Fibroblast of skin of right biceps (primary cell): ENCODE measurements at regions not wholly inside any gene's neighbourhood (a gene's known extent, or its start where the extent isn't known, plus 50 kb on each side); places are given as distances from the start of the nearest gene placed in this dataset.
"Not testable (repeated sequence)": the region's sequence is repeated elsewhere in the genome, so short reads cannot be mapped to it uniquely, and the experiment has no call there.

Source experiments
- DNase-seq: peaks from one replicate; pipeline ENCODE4 v3.0.0-alpha.2; 2013

DNA sequence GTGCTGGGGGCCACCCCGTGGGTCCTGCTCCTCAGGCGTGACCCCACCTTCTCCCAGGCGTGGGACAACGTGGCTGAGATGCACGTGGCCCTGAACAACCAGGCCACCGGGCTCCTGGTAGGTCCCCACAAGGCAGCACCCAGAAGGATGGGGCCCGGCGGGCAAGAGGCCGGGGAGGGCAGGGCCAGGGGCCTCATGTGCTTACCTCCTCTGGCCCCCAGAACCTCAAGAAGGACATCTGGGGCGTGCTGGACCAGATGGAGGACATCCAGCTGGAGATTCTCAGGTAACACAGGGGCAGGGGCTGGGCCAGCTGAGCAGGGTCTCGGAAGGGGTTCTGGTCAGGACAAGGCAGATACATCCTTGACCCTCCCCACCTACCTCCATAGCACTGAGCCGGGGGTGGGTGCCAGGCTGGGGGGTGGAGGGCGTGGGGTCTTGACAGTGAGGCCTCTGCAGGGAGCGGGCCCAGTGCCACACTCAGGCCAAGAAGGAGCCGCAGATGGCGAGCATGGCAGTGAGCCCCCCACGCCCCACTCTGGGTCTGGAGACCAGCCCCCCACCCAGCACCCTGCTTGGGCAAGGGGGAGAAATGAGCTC is 186.3 kb downstream of the IGLL1 start:
- no peak for DNase-seq

DNA sequence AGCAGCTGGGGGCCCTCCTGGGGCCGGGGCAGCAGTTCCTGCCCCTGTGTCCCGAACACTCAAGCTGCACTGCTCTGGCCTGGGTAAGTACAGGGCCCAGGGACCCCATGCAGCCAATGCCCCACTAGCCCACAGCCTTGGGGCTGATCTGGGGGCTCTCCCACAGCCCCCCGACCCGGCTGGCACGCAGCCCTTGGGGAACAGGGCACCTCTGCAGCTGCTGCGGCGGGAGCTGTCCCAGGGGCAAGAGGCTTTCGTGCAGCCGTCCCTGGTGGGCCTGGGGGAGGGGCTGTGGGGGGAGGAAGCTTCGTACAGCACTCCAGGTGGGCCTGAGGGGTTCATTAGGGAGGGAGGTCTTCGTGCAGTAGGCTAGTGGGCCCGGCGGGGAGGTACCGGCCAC is 186.9 kb downstream of the IGLL1 start:
- not testable (repeated sequence) for DNase-seq

DNA sequence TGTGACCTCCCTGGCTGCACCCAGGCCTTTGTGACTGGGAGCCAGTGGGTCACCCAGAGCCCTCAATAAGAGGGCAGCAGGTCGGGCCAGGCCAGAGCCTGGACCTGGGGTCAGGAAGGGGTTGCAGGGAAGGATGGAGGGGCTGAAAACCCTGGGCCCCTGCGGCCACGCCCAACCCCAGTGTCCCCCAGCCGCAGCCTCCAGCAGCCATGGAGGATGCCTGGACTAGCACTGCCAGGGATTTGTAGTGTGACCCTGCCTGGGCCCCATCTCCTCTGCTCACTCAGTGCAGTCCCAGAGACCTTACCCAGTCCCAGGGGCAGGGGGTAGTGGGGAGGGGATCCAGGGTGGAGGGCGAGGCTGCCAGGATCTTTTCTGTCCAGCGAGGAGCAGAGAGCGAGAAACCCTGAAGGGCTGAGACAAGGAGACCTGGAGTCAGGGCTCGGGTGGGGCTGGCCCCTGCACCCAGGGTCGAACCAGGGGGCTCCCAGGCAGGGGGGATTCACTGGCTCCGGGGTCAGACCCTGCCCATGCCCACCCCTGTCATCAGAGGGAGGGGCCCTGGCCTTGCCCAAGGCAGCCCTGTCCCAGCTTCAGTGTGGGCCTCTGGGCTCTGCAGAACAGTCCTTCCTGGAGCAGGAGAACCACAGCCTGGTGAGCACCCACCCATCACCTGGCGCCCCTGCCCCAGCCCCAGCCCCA is 187.5 kb downstream of the IGLL1 start:
- DNase-seq = no peak

DNA sequence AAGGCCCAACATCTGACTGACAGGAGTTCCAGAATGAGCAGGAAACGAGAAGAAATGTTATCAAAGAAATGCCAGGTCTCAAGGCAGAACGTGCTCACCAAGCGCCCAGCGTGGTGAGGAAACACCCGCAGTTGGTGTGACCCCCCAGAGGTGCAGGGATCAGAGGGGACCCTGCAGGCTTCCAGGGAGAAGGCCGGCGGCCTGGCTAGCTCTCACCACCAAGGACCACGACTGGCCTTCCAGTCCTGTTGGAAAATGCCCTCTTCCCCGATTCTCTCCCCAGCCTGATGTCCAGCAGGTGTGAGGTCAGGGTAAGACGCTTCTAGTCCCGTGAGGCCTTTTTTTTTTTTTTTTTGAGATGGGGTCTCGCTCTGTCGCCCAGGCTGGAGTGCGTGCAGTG is 189.1 kb downstream of the IGLL1 start:
- DNase-seq = no peak

DNA sequence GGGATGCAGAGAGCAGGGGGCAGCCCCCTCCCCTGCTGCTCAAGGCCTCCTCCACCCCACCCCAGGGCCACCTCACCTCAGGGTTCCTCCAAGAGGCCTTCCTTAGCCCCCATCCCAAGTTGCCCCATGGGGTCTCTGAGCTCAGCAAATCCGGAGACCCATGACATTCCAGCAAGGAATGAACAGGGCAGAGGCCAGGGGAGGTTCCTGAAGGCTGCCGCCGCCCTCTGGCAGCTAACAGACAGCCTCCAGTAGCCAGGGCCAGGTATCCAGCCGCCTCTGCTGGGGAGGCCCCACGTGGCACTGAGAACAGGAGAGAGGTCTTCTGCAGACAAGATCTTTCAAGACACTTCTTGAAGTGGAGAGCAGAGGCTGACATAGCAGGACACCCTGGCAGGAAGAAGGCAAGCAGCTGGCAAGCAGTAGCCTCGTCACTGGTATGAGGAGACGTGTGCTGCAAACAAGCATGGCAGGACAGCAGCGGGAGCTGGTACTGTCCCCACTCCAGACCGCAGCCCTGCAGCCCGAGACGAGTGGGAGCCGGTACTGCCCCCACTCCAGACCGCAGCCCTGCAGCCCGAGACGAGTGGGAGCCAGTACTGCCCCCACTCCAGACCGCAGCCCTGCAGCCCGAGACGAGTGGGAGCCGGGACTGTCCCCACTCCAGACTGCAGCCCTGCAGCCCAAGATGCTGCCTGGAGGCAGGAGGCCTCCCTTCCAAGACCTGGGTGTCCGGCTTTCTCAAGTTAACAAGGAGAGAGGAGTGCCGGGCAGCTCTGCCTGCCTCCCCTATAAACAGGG is 190.6 kb downstream of the IGLL1 start:
- no peak for DNase-seq

DNA sequence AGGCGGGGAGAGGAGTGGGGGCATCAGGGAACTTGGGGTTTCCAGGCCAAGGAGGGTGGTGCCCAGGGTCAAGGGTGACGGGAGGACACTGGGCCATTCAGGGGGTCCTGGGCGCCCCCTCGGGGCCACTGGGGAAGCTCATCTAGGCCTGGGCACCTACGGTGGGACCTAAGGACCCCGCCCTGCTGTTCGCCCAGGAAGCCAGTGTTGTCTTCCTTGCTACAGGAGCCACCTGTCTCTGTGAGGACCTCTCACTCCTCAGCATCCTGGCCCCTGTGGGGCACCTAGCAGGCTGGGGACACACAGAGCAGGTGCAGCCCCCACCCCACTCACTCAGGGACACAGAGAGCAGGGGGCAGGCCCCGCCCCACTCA is 191.6 kb downstream of the IGLL1 start:
- no peak for DNase-seq

DNA sequence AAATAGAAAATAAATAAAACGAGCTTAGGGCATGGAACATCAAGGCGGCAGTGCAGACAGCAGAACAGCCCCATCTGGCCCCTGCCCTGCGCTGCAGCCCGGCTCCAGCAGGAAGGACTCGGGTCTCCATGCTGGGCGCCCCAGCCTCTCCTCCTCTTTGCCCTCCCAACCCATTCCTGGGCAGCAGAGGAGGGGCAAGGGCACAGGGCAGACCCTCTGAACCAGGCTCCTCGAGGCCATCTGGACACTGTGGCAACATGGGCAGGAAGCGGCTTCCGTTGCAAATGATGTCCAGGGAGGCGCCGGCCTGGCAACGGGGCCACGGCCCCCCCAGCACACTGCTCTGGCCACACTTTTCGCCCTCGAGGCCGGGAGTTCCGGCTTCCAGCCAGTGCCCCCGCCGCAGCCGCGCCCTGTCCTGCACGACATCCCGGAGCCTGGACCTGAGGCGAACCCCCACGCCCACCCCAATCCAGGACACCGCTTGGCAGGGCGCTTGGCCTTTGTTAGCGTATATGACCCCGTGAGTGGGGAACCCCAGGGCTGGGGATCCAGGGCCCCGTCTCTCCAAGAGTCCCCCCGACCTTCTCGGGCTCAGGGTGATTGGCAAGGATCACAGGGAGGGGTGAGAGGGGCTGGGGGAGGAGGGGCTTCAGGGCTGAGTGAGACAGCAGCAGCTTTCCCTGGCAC is 192.1 kb downstream of the IGLL1 start:
- no peak for DNase-seq

DNA sequence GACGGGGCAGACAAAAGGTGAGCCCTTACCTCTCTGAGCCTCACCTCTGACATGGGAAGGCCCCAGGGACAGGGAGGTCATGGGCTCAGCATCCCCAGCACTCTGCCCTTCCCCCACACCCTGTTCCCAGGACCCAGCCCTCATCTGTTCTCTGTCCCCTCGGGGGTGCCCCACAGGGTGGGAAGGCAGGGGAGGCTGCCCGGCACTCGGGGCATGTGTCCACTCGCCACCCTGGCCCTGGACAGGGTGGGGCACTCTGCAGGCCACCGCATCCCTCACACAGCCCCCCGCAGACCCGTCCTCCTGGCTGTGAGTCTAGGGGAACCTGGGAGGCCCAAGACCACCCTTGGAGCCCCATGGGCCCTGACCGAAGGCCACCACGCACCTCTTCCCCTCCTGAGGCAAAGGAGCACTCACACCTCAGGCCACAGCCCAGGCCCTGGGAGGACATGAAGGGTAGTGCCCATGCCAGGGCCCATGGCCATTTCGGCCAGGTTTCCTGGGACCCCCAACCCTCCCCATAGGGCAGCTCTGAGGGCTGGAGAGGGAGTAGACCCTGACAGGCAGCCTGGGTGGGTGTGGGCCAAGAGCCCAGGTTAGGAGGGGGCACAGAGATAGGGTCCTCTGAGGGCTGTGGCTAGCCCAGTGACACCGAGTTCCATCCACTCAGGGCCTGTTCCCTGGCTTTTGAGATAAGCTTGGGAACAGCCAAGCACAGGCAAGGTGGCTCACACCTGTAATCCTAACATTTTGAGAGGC is 193.1 kb downstream of the IGLL1 start:
- no peak for DNase-seq

DNA sequence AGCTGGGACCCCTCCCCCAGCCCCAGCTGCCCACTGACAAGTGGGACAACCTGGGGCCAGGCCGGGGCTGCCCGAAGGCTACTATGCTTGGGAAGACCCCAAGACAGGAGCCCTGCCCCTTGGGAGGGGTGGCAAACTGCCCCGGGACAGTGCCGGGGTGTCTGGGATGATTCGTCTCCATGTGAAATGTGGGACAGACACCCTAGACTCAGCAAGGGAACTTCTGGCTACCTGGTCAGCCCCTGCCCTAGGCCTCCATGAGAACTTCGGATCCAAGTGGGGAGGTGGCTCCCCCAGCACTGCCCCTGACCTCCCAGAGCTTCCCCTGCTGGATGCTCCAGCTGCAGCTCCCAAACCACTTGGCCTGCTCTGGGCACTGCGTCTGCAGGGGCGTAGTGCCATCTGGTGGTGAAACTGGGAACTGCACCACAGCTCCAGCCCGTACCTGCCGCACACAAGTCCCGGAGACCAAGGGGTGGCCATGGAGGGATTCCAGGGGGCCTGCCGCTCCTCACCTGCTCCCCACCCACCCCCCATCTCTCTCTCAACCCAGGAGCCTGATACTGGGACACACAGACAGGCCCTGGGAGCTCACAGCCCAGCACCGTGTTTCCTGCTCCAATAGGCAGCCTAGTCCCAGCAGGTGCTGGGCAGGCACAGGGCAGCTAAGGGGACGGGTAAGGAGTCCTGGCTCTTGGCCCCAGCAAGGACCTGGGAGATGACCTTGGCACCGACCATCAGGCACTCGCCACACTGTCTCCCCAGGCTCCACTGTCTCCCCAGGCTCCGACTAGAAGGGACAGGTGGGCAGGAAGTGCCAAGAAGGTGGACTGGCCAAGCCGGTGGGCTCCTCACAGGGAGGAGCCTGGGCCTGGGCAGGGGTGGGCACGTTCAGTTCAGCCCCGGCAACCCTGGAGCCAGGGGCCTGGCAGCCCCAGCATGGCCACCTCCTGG is 194.1 kb downstream of the IGLL1 start:
- DNase-seq = peak; percentile 60

DNA sequence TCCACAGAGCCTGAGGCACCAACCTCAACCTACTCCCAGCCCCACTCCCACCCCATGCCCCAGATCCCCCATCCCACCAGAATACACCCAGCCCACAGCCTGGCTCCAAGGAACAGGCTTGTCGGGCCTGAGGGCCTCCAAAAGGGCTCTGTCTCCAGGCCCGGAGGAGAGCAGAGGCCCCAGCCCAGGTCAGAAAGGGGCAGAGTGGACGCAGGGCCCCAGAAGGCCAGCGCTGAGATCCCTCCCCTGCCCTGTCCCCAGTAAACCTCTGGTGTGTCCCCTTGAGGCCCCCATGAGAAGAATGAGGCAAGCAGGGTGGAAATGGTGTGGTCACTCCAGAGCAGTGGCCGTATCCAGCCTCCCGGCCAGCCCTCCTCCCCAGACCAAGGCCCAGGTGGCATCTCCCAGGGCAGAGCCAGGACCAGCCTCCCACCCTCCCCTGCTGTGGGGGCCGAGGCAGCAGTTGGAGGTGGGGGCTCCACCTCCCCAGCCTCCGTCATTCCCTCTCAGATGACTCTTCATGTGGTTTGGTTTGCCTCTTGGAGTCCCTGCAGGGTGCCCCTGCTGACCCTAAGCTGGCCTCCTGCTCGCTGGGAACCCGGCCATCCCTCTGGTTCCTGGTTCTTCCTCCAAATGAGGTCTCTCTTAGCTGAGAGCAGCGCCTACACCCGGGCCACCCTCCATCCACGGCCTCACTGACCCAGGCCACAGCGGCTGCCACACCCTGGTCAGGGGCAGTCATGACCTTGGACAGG is 195.0 kb downstream of the IGLL1 start:
- DNase-seq = no peak

DNA sequence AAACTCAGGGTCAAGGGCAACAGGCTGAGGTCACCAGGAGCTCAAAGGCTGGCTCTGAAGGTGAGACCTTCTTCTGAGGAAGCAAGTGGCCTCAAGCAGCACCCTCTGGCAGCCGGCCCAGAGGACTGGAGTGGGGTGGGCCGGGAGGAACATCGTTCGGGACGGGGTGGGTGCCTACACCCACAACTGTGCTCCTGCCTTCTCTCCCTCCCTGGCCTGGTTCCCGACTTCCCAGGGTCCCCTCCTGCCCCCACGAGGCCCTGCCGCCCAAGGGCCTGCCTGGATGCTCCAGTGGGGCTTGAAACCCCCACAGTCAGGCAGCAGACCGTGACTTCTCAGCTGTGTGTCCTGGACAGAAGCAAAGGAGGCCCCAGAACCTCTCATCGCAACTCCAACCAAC is 195.7 kb downstream of the IGLL1 start:
- DNase-seq = no peak

DNA sequence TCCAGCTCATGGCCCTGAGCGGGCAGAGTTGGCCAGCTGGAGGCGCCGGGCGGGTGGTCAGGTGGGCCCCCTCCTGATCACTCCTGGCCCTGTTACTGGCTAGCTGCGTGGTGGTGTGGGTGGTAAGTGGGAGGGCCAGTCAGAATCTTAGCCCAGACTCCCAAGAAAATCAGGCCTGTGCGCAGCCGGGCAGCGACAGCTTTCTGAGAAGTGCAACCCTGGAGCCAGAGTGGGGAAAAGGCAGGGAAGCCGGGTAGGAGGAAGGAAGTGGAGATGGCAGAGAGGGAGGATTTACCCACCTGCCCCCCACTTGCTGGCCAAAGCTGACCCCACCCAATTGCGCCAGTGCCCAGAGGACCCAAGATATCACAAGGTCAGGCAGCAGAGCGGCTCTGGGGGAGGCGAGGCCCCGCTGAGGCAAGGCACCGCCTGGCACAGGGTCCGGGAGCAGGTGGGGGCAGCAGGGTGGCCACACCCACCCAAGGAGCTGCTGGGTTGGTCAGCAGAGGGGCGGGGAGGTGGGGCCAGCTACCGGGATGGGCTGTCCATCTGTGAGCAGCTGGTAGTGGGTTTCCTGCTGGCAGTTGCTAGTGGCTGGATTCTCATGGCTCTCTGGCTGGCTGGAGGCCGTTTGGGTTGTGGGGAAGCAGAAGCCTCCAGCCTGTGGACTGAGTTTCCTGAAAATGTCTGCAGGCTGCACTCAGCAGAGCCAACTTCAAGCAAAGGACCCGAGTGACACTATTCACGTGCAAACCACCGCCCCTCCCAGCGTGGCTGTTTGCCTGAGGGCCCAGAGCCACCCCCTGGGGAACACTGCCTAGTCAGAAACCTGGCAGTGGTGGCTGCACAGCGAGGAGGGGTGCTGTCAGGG is 196.4 kb downstream of the IGLL1 start:
- no peak for DNase-seq

DNA sequence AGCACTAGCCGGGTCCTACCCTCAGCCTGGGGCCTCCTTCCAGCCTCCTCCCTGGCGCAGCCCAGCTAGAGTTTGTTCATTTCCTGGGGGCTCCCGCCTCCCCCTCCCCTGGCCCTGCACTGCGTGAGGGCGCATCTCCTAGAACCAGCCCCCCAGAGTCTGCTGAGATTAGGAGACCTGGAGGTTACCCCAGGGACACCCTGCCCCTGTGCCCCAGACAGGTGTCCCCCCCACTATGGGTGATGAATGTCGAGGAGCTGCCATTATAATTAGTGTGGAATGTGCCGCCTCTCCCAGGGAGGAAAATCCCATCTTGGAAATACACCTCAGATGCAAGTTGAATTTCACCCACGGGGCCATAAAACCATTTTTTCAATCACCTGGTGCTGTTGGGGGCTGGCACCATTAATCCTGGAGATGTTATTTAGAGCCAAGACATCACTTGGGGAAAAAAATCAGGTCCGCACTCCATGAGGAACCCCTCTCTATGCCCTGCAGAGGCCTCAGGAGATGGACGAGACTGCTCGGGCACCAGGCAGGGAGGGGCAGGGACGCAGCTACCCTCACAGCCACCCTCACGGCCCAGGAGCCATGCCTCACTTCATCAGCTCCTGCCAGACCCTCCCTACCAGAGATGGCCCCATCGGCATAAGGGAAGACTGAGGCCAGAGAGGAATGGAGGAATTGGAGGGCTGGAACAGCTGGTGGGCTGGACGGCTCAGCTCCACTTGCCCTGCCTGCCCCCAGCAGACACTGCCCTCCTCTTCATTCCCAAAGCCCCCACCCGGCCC is 197.5 kb downstream of the IGLL1 start:
- no peak for DNase-seq

DNA sequence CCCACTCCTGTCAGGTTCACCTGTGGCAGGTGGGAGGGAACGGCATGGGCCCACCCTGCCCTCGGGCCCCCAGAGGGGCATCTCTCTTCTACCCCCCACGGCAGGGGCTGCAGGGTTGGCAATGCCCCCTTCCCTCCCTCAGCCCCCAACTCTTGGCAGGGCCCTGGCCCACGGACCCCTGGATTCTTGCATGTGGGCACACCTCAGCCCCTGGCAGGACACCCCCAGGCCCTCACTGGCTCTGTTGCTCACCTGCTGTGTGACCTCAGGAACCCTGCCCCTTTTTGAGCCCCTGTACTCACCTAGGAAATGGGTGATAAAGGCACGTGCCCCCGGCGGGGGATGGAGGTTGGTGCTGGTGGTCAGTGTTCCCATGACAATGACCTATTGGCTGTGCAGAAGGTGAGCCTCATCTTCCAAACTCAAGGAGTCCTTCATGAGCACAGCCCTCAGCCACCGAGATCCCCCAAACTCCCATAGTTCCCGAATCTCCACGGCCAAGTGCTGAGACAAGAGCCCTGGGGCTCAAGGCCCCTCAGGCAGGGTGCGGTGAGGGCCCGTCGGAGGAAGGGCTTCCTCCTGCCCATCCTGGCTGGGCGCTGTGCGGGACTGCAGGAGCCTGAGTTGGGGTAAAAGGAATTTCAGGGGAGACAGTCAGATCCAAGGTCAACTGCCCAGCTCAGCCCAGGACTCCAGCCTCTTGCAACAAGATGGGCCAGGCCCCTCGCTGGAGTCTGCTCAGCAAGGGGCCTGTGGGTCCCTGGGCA is 198.2 kb downstream of the IGLL1 start:
- no peak for DNase-seq

DNA sequence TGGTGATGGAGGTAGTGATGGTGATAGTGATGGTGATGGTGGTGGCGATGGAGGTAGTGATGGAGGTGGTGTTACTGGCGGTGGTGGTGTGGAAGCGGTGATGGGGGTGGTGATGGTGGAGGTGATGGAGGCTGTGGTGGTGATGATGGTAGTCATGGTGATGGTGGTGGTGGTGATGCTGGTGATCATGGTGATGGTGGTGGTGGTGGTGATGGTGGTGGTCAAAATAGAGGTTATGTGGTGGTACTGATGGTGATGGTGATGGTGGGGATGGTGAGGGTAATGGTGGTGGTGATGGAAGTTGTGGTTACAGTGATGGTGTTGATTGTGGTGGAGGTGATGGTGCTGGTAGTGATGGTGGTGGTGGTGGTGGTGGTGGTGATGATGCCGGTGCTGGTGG is 199.2 kb downstream of the IGLL1 start:
- DNase-seq = no peak

DNA sequence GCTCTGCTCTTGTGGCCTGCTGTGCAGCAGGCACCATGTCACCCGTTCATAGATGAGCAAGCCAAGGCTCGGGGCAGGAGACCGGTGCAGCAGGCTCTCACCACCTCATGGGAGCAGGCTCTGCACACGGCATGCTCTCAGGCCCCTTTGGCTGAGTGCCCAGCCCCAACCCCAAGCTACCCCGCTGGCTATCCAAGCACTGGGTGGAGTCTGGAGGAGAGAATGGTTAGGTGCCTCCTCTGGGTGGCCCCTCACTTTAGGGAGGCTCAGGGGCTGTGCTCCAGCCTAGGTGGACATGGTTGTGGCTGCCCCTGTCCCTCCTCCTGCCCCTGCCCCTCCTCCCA is 199.9 kb downstream of the IGLL1 start:
- DNase-seq = no peak

DNA sequence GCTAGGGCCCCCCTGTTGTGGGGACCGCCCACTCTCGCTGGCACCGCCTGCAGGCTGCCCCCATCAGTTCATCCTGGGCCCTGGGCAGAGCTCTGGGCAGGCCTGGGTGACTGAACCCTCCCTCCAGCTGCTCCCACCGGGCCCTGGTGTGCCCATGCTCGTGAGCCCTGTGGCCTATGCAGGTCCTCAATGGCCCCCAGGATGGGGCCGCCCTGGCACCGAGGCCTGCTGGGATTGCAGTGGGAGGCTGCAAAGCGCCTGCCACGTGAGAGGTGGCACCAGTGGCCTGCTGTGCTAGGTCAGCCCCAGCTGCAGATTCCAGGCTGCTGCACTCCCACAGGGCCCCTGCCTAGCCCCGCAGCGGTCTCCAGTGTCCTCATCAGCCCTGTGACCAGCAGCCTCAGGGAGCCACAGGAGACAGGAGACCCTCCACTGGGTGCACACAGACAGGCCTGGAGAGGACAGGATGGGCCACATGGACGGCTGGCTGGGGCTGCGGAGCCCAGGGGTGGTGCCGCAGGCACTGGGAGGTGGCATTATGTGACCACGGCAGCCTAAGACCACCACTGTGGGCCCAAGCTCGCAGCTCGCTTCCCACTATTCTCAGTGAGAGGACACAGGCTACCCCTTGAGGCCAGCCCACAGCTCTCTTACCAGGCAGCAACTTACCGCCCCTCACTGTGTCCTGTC is 199.4 kb downstream of the BCR start:
- not testable (repeated sequence) for DNase-seq

DNA sequence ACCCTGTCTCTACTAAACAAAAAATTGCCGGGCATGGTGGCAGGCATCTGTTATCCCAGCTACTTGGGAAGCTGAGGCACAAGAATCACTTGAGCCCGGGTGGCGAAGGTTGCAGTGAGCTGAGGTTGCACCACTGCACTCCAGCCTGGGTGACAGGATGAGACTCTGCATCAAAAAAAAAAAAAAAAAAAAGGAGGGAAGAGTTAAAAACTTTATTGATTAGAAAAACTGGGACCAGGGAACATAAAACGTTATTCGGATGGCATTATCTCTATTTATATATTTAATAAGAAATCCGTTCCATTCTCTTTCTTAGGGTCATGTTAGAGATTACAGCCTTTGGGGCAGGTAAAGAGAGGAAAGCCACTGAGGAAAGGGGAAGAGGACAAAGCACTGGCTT is 197.5 kb downstream of the BCR start:
- DNase-seq = no peak
